PC-9 (cell line): ENCODE measurements at regions not wholly inside any gene's neighbourhood (a gene's known extent, or its start where the extent isn't known, plus 50 kb on each side); places are given as distances from the start of the nearest gene placed in this dataset.

Experiments
- EZH2 ChIP-seq: fragments of 200-600 bp; sonication (generic); IDR thresholded peaks from 2 replicates; pipeline ENCODE4 v1.8.0; 2017; ENCODE audit warnings: antibody characterized with exemption, low read depth
- TF ChIP-seq, protein P1 (sequence below): fragments of 200-600 bp; sonication (generic); conservative IDR thresholded peaks from 2 replicates; pipeline ENCODE4 v1.6.1; 2017; ENCODE audit warnings: mixed run types, antibody characterized with exemption, mild to moderate bottlenecking, moderate library complexity

DNA sequence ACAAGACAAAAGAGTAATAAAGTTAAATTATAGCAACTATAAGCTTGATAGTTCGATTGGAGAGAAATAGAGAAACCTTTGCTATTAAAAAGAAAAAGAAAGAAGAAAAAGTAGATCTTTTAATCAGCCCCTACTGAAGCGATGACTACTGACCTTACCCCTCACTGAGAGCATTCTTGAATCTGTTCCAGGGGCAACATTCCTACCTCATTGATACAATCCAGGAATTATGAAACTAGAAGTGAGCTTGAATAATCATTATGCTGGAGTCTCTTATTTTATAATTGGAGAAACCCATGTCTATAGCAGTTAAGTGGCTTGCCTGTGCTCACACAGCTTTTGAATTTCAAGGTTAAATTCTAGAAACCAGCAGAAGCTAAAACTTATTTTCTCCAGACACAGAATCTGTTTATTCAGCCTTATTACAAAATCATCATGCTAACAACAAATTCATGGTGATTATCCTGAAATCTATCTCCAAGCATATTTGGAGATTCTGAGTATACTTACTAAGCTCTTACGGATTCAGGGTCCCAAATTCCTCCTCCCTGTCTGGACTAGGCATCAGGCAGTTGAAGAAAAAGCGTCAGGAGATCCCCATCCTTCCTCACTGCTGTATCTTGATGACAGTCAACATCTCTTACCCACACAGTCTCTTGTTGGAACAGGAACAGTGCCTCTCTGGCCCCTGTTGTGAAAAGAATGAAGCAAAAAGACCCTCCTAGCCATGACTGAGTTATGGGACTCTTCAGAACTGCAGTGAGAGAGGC is 547.6 kb upstream of the WWC1 start:
- TF ChIP-seq, protein P1, sequence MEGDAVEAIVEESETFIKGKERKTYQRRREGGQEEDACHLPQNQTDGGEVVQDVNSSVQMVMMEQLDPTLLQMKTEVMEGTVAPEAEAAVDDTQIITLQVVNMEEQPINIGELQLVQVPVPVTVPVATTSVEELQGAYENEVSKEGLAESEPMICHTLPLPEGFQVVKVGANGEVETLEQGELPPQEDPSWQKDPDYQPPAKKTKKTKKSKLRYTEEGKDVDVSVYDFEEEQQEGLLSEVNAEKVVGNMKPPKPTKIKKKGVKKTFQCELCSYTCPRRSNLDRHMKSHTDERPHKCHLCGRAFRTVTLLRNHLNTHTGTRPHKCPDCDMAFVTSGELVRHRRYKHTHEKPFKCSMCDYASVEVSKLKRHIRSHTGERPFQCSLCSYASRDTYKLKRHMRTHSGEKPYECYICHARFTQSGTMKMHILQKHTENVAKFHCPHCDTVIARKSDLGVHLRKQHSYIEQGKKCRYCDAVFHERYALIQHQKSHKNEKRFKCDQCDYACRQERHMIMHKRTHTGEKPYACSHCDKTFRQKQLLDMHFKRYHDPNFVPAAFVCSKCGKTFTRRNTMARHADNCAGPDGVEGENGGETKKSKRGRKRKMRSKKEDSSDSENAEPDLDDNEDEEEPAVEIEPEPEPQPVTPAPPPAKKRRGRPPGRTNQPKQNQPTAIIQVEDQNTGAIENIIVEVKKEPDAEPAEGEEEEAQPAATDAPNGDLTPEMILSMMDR: no peak
- TF ChIP-seq EZH2: no peak
